CD14-positive monocyte (primary cell): ENCODE measurements at regions not wholly inside any gene's neighbourhood (a gene's known extent, or its start where the extent isn't known, plus 50 kb on each side); places are given as distances from the start of the nearest gene placed in this dataset.

ENCODE experiments used
- DNase-seq, 3 donors: peaks; one replicate each; pipeline ENCODE4 v3.0.0-alpha.2; 2011 to 2022
- H2AFZ ChIP-seq: 2 replicates; pipeline ENCODE4 v1.6.0; 2012; ENCODE audit warnings: mild to moderate bottlenecking, low read depth, low read length, inconsistent platforms; ENCODE audit not compliant: insufficient read depth, poor library complexity, severe bottlenecking
- H3K27ac ChIP-seq, 2 donors: 1 replicate in 1 of 2; 2 replicates in 1 of 2; pipeline ENCODE4 v1.5.1; 2012 to 2013; ENCODE audit warnings: low read length in 2 of 2, control low read depth in 1 of 2, inconsistent platforms in 1 of 2, low read depth in 1 of 2, mild to moderate bottlenecking in 1 of 2
- H3K27me3 ChIP-seq, 2 donors: one replicate each; pipeline versions ENCODE4 v1.6.0 to v1.6.1; 2011 to 2013; ENCODE audit warnings: low read length in 2 of 2; ENCODE audit not compliant: control insufficient read depth in 2 of 2, insufficient read depth in 2 of 2
- H3K36me3 ChIP-seq, 2 donors: replicated peaks in 1 of 2; 1 replicate in 1 of 2; 2 replicates in 1 of 2; pipeline versions ENCODE4 v1.5.1 to v1.6.1; 2012 to 2013; ENCODE audit warnings: low read length in 2 of 2, control low read depth in 1 of 2, inconsistent platforms in 1 of 2, mild to moderate bottlenecking in 1 of 2; ENCODE audit not compliant: insufficient read depth in 2 of 2, control insufficient read depth in 1 of 2
- H3K4me1 ChIP-seq, 2 donors: 1 replicate in 1 of 2; 2 replicates in 1 of 2; pipeline versions ENCODE4 v1.5.1 to v1.6.1; 2012 to 2013; ENCODE audit warnings: low read length in 2 of 2, control low read depth in 1 of 2, inconsistent platforms in 1 of 2, mild to moderate bottlenecking in 1 of 2, moderate library complexity in 1 of 2; ENCODE audit not compliant: insufficient read depth in 2 of 2, control insufficient read depth in 1 of 2
- H3K4me2 ChIP-seq: replicated peaks from 2 replicates; pipeline ENCODE3; 2012; ENCODE audit warnings: low read length, moderate library complexity, mild to moderate bottlenecking; ENCODE audit not compliant: poor library complexity, severe bottlenecking; ENCODE audit errors: extremely low read depth
- H3K4me3 ChIP-seq, 3 experiments: fragments of 200-600 bp in 1 of 3; sonication (generic) in 1 of 3; replicated peaks in 1 of 3; 1 replicate in 2 of 3; 2 replicates in 1 of 3; pipeline ENCODE4 v1.5.1; 2011 to 2013; ENCODE audit warnings: low read length in 3 of 3, mild to moderate bottlenecking in 3 of 3, control low read depth in 2 of 3, low read depth in 2 of 3, inconsistent platforms in 1 of 3, moderate library complexity in 1 of 3
- H3K79me2 ChIP-seq: 2 replicates; pipeline ENCODE4 v1.6.0; 2012; ENCODE audit warnings: mild to moderate bottlenecking, control low read depth, inconsistent platforms, low read length, moderate library complexity; ENCODE audit not compliant: insufficient read depth
- H3K9ac ChIP-seq: 2 replicates; pipeline ENCODE4 v1.6.0; 2017; ENCODE audit warnings: low read length, mild to moderate bottlenecking; ENCODE audit not compliant: insufficient read depth, poor library complexity, severe bottlenecking
- H3K9me3 ChIP-seq, 2 donors: replicated peaks in 1 of 2; 1 replicate in 1 of 2; 2 replicates in 1 of 2; pipeline versions ENCODE4 v1.5.1 to v1.6.1; 2012 to 2013; ENCODE audit warnings: low read length in 2 of 2, control low read depth in 1 of 2; ENCODE audit not compliant: control insufficient read depth in 1 of 2, insufficient read depth in 1 of 2
- H4K20me1 ChIP-seq: 2 replicates; pipeline ENCODE4 v1.6.0; 2012; ENCODE audit warnings: mild to moderate bottlenecking, low read length, control low read depth, moderate library complexity; ENCODE audit not compliant: insufficient read depth
- H3K27ac Mint-ChIP-seq, 7 donors: one replicate each; pipeline ENCODE4 v1.8.0; 2020; ENCODE audit warnings: mild to moderate bottlenecking in 7 of 7, mixed read lengths in 7 of 7, moderate library complexity in 6 of 7, inconsistent platforms in 2 of 7
- H3K27me3 Mint-ChIP-seq, 3 donors: one replicate each; pipeline ENCODE4 v1.8.0; 2021 to 2022; ENCODE audit warnings: low read depth in 3 of 3, mild to moderate bottlenecking in 3 of 3, mixed read lengths in 3 of 3, moderate library complexity in 3 of 3, inconsistent platforms in 1 of 3
- H3K36me3 Mint-ChIP-seq, 2 donors: one replicate each; pipeline ENCODE4 v1.8.0; 2020; ENCODE audit warnings: mixed read lengths in 2 of 2, inconsistent platforms in 1 of 2, mild to moderate bottlenecking in 1 of 2
- H3K4me1 Mint-ChIP-seq: one replicate; pipeline ENCODE4 v1.8.0; 2020; ENCODE audit warnings: mild to moderate bottlenecking, mixed read lengths
- H3K4me3 Mint-ChIP-seq, 2 donors: one replicate each; pipeline ENCODE4 v1.8.0; 2020; ENCODE audit warnings: mild to moderate bottlenecking in 2 of 2, mixed read lengths in 2 of 2, moderate library complexity in 1 of 2
- H3K9me3 Mint-ChIP-seq, 7 donors: one replicate each; pipeline ENCODE4 v1.8.0; 2020 to 2022; ENCODE audit warnings: mixed read lengths in 7 of 7, mild to moderate bottlenecking in 6 of 7, moderate library complexity in 6 of 7, inconsistent platforms in 2 of 7
- CTCF ChIP-seq: fragments of 200-600 bp; IDR thresholded peaks from one replicate; pipeline ENCODE4 v1.8.0; 2022; ENCODE audit warnings: antibody characterized with exemption, mild to moderate bottlenecking
- WGBS: methylation state at CpG from one replicate; pipeline ENCODE4 v1.1.5; 2013; ENCODE audit warnings: missing lambda C conversion rate; ENCODE audit not compliant: insufficient coverage; 5-methylcytosine and 5-hydroxymethylcytosine counted together
- intact Hi-C, 2 donors: fragments of 100-400 bp; cut with micrococcal nuclease; formaldehyde crosslinking; loops; one replicate each; pipeline versions ENCODE4 v1.15.0 to v1.15.1; 2023

- TF ChIP-seq CTCF, result no peak
- Mint-ChIP-seq H3K9me3 (no peaks in the 10 kb centered on the region), H3K4me3 (no peak overlapping the region), H3K4me1 (peaks cover 8% of the 10 kb centered on the region), H3K27me3 (peaks cover 0 to 5% (median 5%) of the 10 kb centered on the region in 3 donors), H3K27ac (no peak overlapping the region), H3K36me3 (no peaks in the 10 kb centered on the region)
- H3K9ac ChIP-seq, result no peak overlapping the region
- no peaks in the 10 kb centered on the region for H3K79me2 ChIP-seq
- peaks cover 0 to 6% of the 10 kb centered on the region in 2 donors for H3K4me1 ChIP-seq
- no peaks in the 10 kb centered on the region for H3K36me3 ChIP-seq
- 86% methylated on average over 2 of the region's 3 CpGs for WGBS
- H3K9me3 ChIP-seq, result no peaks in the 10 kb centered on the region
- no peak overlapping the region for H3K4me2 ChIP-seq
- DNase-seq, result no peak
- H3K4me3 ChIP-seq, result no peak overlapping the region
- no peak overlapping the region for H2AFZ ChIP-seq
- no peak overlapping the region for H3K27ac ChIP-seq
- intact Hi-C loops, result no loop called here
- H4K20me1 ChIP-seq, result no peaks in the 10 kb centered on the region
- no peaks in the 10 kb centered on the region for H3K27me3 ChIP-seq
These were observed 287.2 kb downstream of the ZSWIM6 start for GRCh38 chr5:61619289-61619688.

- TF ChIP-seq CTCF, result no peak
- Mint-ChIP-seq H3K27me3 (peaks cover 3 to 10% (median 7%) of the 10 kb centered on the region in 3 donors), H3K27ac (no peak overlapping the region), H3K4me1 (peaks cover 9% of the 10 kb centered on the region), H3K4me3 (no peak overlapping the region), H3K9me3 (no peaks in the 10 kb centered on the region), H3K36me3 (no peaks in the 10 kb centered on the region)
- Histone ChIP-seq H3K4me3 (no peak overlapping the region), H3K4me1 (peaks cover 1 to 7% of the 10 kb centered on the region in 2 donors), H3K27me3 (peaks cover 1 to 2% of the 10 kb centered on the region in 2 donors), H4K20me1 (no peaks in the 10 kb centered on the region), H3K9me3 (no peaks in the 10 kb centered on the region), H3K4me2 (no peak overlapping the region), H3K9ac (no peak overlapping the region), H3K79me2 (no peaks in the 10 kb centered on the region), H2AFZ (no peak overlapping the region), H3K27ac (no peak overlapping the region), H3K36me3 (no peaks in the 10 kb centered on the region)
- intact Hi-C loops, result no loop called here
- no peak for DNase-seq
- WGBS, result 96% methylated on average over 4 of the region's 8 CpGs
These were observed 287.9 kb downstream of the ZSWIM6 start for GRCh38 chr5:61619777-61620518.
